ENCODE measurements at regions not wholly inside any gene's neighbourhood (a gene's known extent, or its start where the extent isn't known, plus 50 kb on each side); places are given as distances from the start of the nearest gene placed in this dataset.
"Not testable (repeated sequence)": the region's sequence is repeated elsewhere in the genome, so short reads cannot be mapped to it uniquely, and the experiment has no call there.

- DNase-seq: no peak
These were observed 179.9 kb downstream of the ADSS2 start for GRCh38 chr1:244271691-244272308.

GRCh38 chr1:244272471-244273261, 179.0 kb downstream of the ADSS2 start:
- DNase-seq: peak; percentile 62

- no peak for DNase-seq
These were observed 178.4 kb downstream of the ADSS2 start for GRCh38 chr1:244273262-244273844.

- no peak for DNase-seq
These were observed 177.7 kb downstream of the ADSS2 start for GRCh38 chr1:244273845-244274619.

- no peak for DNase-seq
These were observed 175.1 kb downstream of the ADSS2 start for GRCh38 chr1:244276646-244277045.

GRCh38 chr1:244280201-244280600, 171.5 kb downstream of the ADSS2 start:
- no peak for DNase-seq

- no peak for DNase-seq
These were observed 170.8 kb downstream of the ADSS2 start for GRCh38 chr1:244280859-244281258.

GRCh38 chr1:244283772-244284171, 167.9 kb downstream of the ADSS2 start:
- DNase-seq: no peak

- no peak for DNase-seq
These were observed 167.0 kb downstream of the ADSS2 start for GRCh38 chr1:244284641-244285156.

GRCh38 chr1:244286341-244286740, 165.4 kb downstream of the ADSS2 start:
- DNase-seq: no peak

GRCh38 chr1:244287726-244288125, 164.0 kb downstream of the ADSS2 start:
- DNase-seq: no peak

GRCh38 chr1:244288663-244289062, 163.0 kb downstream of the ADSS2 start:
- no peak for DNase-seq

- no peak for DNase-seq
These were observed 161.5 kb downstream of the ADSS2 start for GRCh38 chr1:244289991-244290785.

- DNase-seq: no peak
These were observed 160.2 kb downstream of the ADSS2 start for GRCh38 chr1:244291236-244292201.

GRCh38 chr1:244294599-244295224, 157.0 kb downstream of the ADSS2 start:
- no peak for DNase-seq

GRCh38 chr1:244296003-244296402, 155.7 kb downstream of the ADSS2 start:
- DNase-seq: no peak

- no peak for DNase-seq
These were observed 155.3 kb downstream of the ADSS2 start for GRCh38 chr1:244296447-244296846.

GRCh38 chr1:244297087-244297486, 154.6 kb downstream of the ADSS2 start:
- DNase-seq: no peak

- DNase-seq: no peak
These were observed 154.1 kb downstream of the ADSS2 start for GRCh38 chr1:244297616-244298015.

GRCh38 chr1:244300029-244300375, 151.7 kb downstream of the ADSS2 start:
- not testable (repeated sequence) for DNase-seq

All from SIG-M5 (cell line).